Neural crest cell (in vitro differentiated cells): ENCODE measurements at regions not wholly inside any gene's neighbourhood (a gene's known extent, or its start where the extent isn't known, plus 50 kb on each side); places are given as distances from the start of the nearest gene placed in this dataset.

ENCODE experiments used
- DNase-seq: peaks from one replicate; pipeline ENCODE4 v3.0.0; 2021; ENCODE audit warnings: low read depth, mixed read lengths, low spot score
- H3K27ac Mint-ChIP-seq: one replicate; pipeline ENCODE4 v1.8.0; 2021; ENCODE audit warnings: mild to moderate bottlenecking, mixed read lengths; ENCODE audit not compliant: unreplicated experiment
- H3K27me3 Mint-ChIP-seq: 2 replicates; pipeline ENCODE4 v1.8.0; 2021; ENCODE audit warnings: low read depth, mild to moderate bottlenecking, mixed read lengths
- H3K36me3 Mint-ChIP-seq: 2 replicates; pipeline ENCODE4 v1.8.0; 2021; ENCODE audit warnings: low read depth, mild to moderate bottlenecking, mixed read lengths
- H3K4me1 Mint-ChIP-seq: 2 replicates; pipeline ENCODE4 v1.8.0; 2021; ENCODE audit warnings: mixed read lengths
- H3K4me3 Mint-ChIP-seq: one replicate; pipeline ENCODE4 v1.8.0; 2021; ENCODE audit warnings: mild to moderate bottlenecking, mixed read lengths
- H3K9me3 Mint-ChIP-seq: 2 replicates; pipeline ENCODE4 v1.8.0; 2021; ENCODE audit warnings: mixed read lengths
- CTCF ChIP-seq: fragments of 200-600 bp; sonication (generic); conservative IDR thresholded peaks from 2 replicates; pipeline ENCODE4 v1.5.0; 2021; ENCODE audit warnings: antibody characterized with exemption, mild to moderate bottlenecking

GRCh38 chr1:213466541-213466940, 415.5 kb downstream of the RPS6KC1 start:
- no peak for TF ChIP-seq CTCF
- no peaks in the 10 kb centered on the region for H3K4me1 Mint-ChIP-seq
- H3K4me3 Mint-ChIP-seq = no peak overlapping the region
- H3K27ac Mint-ChIP-seq = no peak overlapping the region
- H3K9me3 Mint-ChIP-seq = no peaks in the 10 kb centered on the region
- no peaks in the 10 kb centered on the region for H3K36me3 Mint-ChIP-seq
- no peak for DNase-seq
- H3K27me3 Mint-ChIP-seq = no peaks in the 10 kb centered on the region

- Mint-ChIP-seq H3K4me3 (no peak overlapping the region), H3K4me1 (no peaks in the 10 kb centered on the region), H3K36me3 (no peaks in the 10 kb centered on the region), H3K27ac (no peak overlapping the region), H3K27me3 (no peaks in the 10 kb centered on the region), H3K9me3 (no peaks in the 10 kb centered on the region)
- DNase-seq = no peak
- TF ChIP-seq CTCF = no peak
These were observed 423.0 kb downstream of the RPS6KC1 start for GRCh38 chr1:213474054-213474453.

GRCh38 chr1:213481395-213481794, 430.4 kb downstream of the RPS6KC1 start:
- TF ChIP-seq CTCF = no peak
- no peak for DNase-seq
- no peaks in the 10 kb centered on the region for H3K36me3 Mint-ChIP-seq
- no peak overlapping the region for H3K4me3 Mint-ChIP-seq
- no peaks in the 10 kb centered on the region for H3K4me1 Mint-ChIP-seq
- no peaks in the 10 kb centered on the region for H3K9me3 Mint-ChIP-seq
- no peak overlapping the region for H3K27ac Mint-ChIP-seq
- no peaks in the 10 kb centered on the region for H3K27me3 Mint-ChIP-seq

DNA sequence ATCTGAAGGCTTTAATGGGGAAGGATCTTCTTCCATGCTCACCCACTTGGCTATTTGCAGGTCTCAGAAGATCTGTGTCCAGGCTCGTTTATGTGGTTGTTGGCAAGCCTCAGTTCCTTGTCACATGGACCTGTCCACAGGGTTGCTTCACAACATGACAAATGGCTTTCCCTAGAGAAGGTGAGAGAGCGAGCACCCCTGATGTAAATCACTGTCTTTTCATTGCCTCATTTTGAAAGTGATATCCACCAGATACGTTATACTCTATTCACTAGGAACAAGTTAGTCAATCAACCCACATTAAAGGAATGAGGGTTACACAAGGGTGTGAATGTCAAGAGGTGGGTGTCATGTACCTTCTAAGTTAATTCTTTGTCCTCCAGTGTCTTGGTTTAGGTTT, 433.3 kb downstream of the RPS6KC1 start:
- H3K9me3 Mint-ChIP-seq = peaks cover 2% of the 10 kb centered on the region
- no peak for TF ChIP-seq CTCF
- no peaks in the 10 kb centered on the region for H3K27me3 Mint-ChIP-seq
- H3K36me3 Mint-ChIP-seq = no peaks in the 10 kb centered on the region
- no peak overlapping the region for H3K4me3 Mint-ChIP-seq
- H3K27ac Mint-ChIP-seq = no peak overlapping the region
- DNase-seq = no peak
- no peaks in the 10 kb centered on the region for H3K4me1 Mint-ChIP-seq

DNA sequence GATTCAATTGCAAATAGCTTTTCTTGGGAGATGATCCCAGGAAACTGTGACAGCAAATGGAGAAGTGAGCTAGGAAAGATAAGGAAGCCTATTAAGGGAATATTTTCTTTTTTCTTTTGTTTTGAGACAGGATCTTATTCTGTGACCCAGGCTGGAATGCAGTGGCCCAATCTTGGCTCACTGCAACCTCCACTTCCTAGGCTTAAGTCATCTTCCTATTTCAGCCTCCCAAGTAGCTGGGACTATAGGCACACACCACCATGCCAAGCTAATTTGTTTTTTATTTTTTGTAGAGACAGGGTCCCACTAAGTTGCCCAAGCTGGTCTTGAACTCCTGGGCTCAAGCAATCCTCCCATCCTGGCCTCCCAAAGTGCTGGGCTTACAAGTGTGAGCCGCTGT, 433.7 kb downstream of the RPS6KC1 start:
- no peak overlapping the region for H3K27ac Mint-ChIP-seq

More for the DNA sequence above, 433.7 kb downstream of the RPS6KC1 start:
- Mint-ChIP-seq H3K4me3 (no peak overlapping the region), H3K36me3 (no peaks in the 10 kb centered on the region), H3K4me1 (no peaks in the 10 kb centered on the region), H3K27me3 (no peaks in the 10 kb centered on the region), H3K9me3 (peaks cover 2% of the 10 kb centered on the region)
- no peak for DNase-seq
- TF ChIP-seq CTCF = no peak
